ENCODE measurements at regions not wholly inside any gene's neighbourhood (a gene's known extent, or its start where the extent isn't known, plus 50 kb on each side); places are given as distances from the start of the nearest gene placed in this dataset.
"Not testable (repeated sequence)": the region's sequence is repeated elsewhere in the genome, so short reads cannot be mapped to it uniquely, and the experiment has no call there.

DNA sequence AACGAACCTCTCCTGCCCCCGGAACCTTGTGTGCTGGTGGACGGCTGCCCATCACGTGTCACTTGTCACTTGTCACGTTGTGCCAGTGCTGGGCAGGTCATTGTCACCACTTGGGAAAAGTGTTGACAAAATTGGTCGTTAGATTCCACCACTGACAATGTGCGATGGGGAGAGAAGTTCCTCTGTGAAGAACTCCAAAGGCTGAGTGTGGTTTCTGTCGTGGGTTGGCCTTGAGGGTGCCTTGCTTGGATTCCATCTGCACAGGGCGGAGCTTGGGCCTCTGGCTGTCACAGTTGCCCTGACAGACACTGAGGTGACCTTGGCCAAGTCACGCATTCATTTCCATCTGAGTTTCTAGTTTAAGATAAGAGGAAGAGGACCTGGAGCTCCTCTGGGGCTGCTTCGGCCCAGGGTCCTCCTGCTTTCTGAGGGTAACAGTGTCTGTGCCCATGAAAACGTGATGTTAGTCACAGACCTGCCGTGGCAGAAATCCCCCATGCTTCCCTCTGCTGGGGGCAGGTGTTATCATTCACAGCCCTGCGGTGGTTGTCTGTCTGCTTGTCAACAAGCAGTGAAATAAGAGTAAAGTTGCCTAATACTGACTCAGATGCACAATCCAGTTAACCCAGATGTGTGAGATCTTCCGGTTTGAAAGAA, 133.6 kb downstream of the LAT start (continued):
- peak; percentile 60 for TF ChIP-seq TAL1 (IDR thresholded peaks at IDR 0.05)
- TF ChIP-seq ARID1B (IDR thresholded peaks at IDR 0.05) = peak; percentile 66
- 0 out of 2 replicates have a peak, but pooled peaks have one; percentile 12 for TF ChIP-seq CTBP1 (IDR thresholded peaks at IDR 0.05; ENCODE audit: borderline replicate concordance)
- peak; percentile 39; the same call in 1 of the 2 replicates for TF ChIP-seq FOSL1 (tag; conservative IDR thresholded peaks at IDR 0.05)
- peak; percentile 48; the same call in 1 of the 2 replicates for TF ChIP-seq SMARCA4 (IDR thresholded peaks at IDR 0.05)
- TF ChIP-seq CBFA2T3 (IDR thresholded peaks at IDR 0.05) = peak; percentile 71
- peak; percentile 87 for TF ChIP-seq ESRRA (IDR thresholded peaks at IDR 0.05; ENCODE audit: borderline replicate concordance, low read depth)
- TF ChIP-seq NCOR1 (IDR thresholded peaks at IDR 0.05) = peak; percentile 55
- TF ChIP-seq, protein P1, sequence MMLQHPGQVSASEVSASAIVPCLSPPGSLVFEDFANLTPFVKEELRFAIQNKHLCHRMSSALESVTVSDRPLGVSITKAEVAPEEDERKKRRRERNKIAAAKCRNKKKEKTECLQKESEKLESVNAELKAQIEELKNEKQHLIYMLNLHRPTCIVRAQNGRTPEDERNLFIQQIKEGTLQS (IDR thresholded peaks at IDR 0.05) = peak; percentile 26; the same call in 1 of the 2 replicates
- TF ChIP-seq, protein P1 (CRISPR knock-in tag; conservative IDR thresholded peaks at IDR 0.05) = not testable (repeated sequence)
- peak; percentile 42 to 59; a peak in 1 of 4 replicates for TF ChIP-seq FOXK2 (conservative IDR thresholded peaks at IDR 0.05 in 1 of 2, IDR thresholded peaks at IDR 0.05 in 1 of 2; ENCODE audit: low read depth in 2 of 2)
- TF ChIP-seq CBFA2T2 (conservative IDR thresholded peaks at IDR 0.05) = peak; percentile 63
- not testable (repeated sequence) for TF ChIP-seq CEBPG (CRISPR knock-in tag; IDR thresholded peaks at IDR 0.05)
- peak; percentile 59 to 70; a peak in 3 of 4 replicates for TF ChIP-seq CEBPG (tag; conservative IDR thresholded peaks at IDR 0.05 in 1 of 2, IDR thresholded peaks at IDR 0.05 in 1 of 2)
- TF ChIP-seq TCF3 (CRISPR knock-in tag; IDR thresholded peaks at IDR 0.05) = peak; percentile 63; the same call in 1 of the 2 replicates

All from K562 (cell line).